SK-N-SH treated with all-trans-retinoic acid at 6 μM for 48 hours (cell line): ENCODE measurements at regions not wholly inside any gene's neighbourhood (a gene's known extent, or its start where the extent isn't known, plus 50 kb on each side); places are given as distances from the start of the nearest gene placed in this dataset.

Experiments
- ATAC-seq: fragments of 200-7000 bp; cut with Tn5 transposase; 3 replicates; pipeline ENCODE4 v1.9.1; 2020; ENCODE audit warnings: mild to moderate bottlenecking, moderate library complexity
- BACH2 ChIP-seq: fragments of 250-450 bp; sonication (Bioruptor Pico); IDR thresholded peaks from 2 replicates; pipeline ENCODE4 v1.9.0; 2021; ENCODE audit warnings: mild to moderate bottlenecking, borderline replicate concordance
- CREB5 ChIP-seq: fragments of 250-450 bp; sonication (Bioruptor Pico); IDR thresholded peaks from 2 replicates; pipeline ENCODE4 v1.5.1; 2020; ENCODE audit warnings: low read depth, mild to moderate bottlenecking, moderate library complexity
- CSDC2 ChIP-seq: fragments of 250-450 bp; sonication (Bioruptor Pico); IDR thresholded peaks from 2 replicates; pipeline ENCODE4 v1.5.0; 2020; ENCODE audit warnings: mild to moderate bottlenecking, moderate library complexity
- CSRNP3 ChIP-seq: fragments of 250-450 bp; sonication (Bioruptor Pico); IDR thresholded peaks from 2 replicates; pipeline ENCODE4 v1.5.1; 2021; ENCODE audit warnings: mild to moderate bottlenecking, moderate library complexity
- GLIS3 ChIP-seq: fragments of 250-450 bp; sonication (Bioruptor Pico); IDR thresholded peaks from 2 replicates; pipeline ENCODE4 v1.5.0; 2020; ENCODE audit warnings: mild to moderate bottlenecking, moderate library complexity
- ISL1 ChIP-seq: fragments of 250-450 bp; sonication (Bioruptor Pico); IDR thresholded peaks from 2 replicates; pipeline ENCODE4 v2.1.2; 2022; ENCODE audit warnings: mild to moderate bottlenecking, moderate library complexity
- OSR1 ChIP-seq: fragments of 250-450 bp; sonication (Bioruptor Pico); IDR thresholded peaks from 2 replicates; pipeline ENCODE4 v1.8.0; 2022; ENCODE audit warnings: moderate library complexity, mild to moderate bottlenecking, inconsistent platforms
- POU6F1 ChIP-seq: fragments of 250-450 bp; sonication (Bioruptor Pico); IDR thresholded peaks from 2 replicates; pipeline ENCODE4 v1.8.0; 2021; ENCODE audit warnings: low read depth, mild to moderate bottlenecking, moderate library complexity, borderline replicate concordance
- PPARA ChIP-seq: fragments of 250-450 bp; sonication (Bioruptor Pico); IDR thresholded peaks from 2 replicates; pipeline ENCODE4 v1.5.0; 2020; ENCODE audit warnings: mild to moderate bottlenecking, borderline replicate concordance
- RARB ChIP-seq: fragments of 250-450 bp; sonication (Bioruptor Pico); IDR thresholded peaks from 2 replicates; pipeline ENCODE4 v1.8.0; 2021; ENCODE audit warnings: mild to moderate bottlenecking, moderate library complexity
- SNAI2 ChIP-seq: fragments of 250-450 bp; sonication (Bioruptor Pico); IDR thresholded peaks from 2 replicates; pipeline ENCODE4 v1.5.0; 2020; ENCODE audit warnings: mild to moderate bottlenecking, moderate library complexity
- TCF4 ChIP-seq: fragments of 250-450 bp; sonication (Bioruptor Pico); IDR thresholded peaks from 2 replicates; pipeline ENCODE4 v1.8.0; 2021; ENCODE audit warnings: mild to moderate bottlenecking, moderate library complexity, borderline replicate concordance
- TOX ChIP-seq: fragments of 250-450 bp; sonication (Bioruptor Pico); IDR thresholded peaks from 2 replicates; pipeline ENCODE4 v1.8.0; 2021; ENCODE audit warnings: mild to moderate bottlenecking, moderate library complexity, borderline replicate concordance
- TSHZ2 ChIP-seq: fragments of 250-450 bp; sonication (Bioruptor Pico); IDR thresholded peaks from 2 replicates; pipeline ENCODE4 v1.5.0; 2020; ENCODE audit warnings: mild to moderate bottlenecking, moderate library complexity
- ZC3H10 ChIP-seq: fragments of 250-450 bp; sonication (Bioruptor Pico); IDR thresholded peaks from 2 replicates; pipeline ENCODE4 v1.5.1; 2021; ENCODE audit warnings: mild to moderate bottlenecking, moderate library complexity
- ZFP3 ChIP-seq: fragments of 250-450 bp; sonication (Bioruptor Pico); IDR thresholded peaks from 2 replicates; pipeline ENCODE4 v1.5.0; 2020; ENCODE audit warnings: mild to moderate bottlenecking, moderate library complexity
- ZFP30 ChIP-seq: fragments of 450-650 bp; formaldehyde crosslinking; IDR thresholded peaks from 2 replicates; pipeline ENCODE4 v1.5.0; 2022; ENCODE audit warnings: mild to moderate bottlenecking, moderate library complexity
- ZNF70 ChIP-seq: fragments of 450-650 bp; formaldehyde crosslinking; IDR thresholded peaks from 2 replicates; pipeline ENCODE4 v1.5.0; 2020; ENCODE audit warnings: mild to moderate bottlenecking, moderate library complexity
- ZNF8 ChIP-seq: fragments of 450-650 bp; formaldehyde crosslinking; IDR thresholded peaks from 2 replicates; pipeline ENCODE4 v1.5.0; 2020; ENCODE audit warnings: mild to moderate bottlenecking, moderate library complexity

GRCh38 chr1:59122527-59122926, 174.4 kb upstream of the FGGY start (continued):
- no peak for TF ChIP-seq TSHZ2 (CRISPR knock-in tag)
- no peak for TF ChIP-seq GLIS3 (CRISPR knock-in tag)
- TF ChIP-seq CREB5 = no peak
- no peak for TF ChIP-seq ZC3H10 (CRISPR knock-in tag)

- no peak for ATAC-seq
- no peak for TF ChIP-seq CSDC2 (CRISPR knock-in tag)
- TF ChIP-seq ZNF70 (CRISPR knock-in tag) = no peak
- TF ChIP-seq PPARA = no peak
- no peak for TF ChIP-seq BACH2
These were observed 173.7 kb upstream of the FGGY start for GRCh38 chr1:59123081-59123681.

- no peak for ATAC-seq
- TF ChIP-seq BACH2 (no peak), CSRNP3 (CRISPR knock-in tag) (no peak), ISL1 (CRISPR knock-in tag) (no peak), CSDC2 (CRISPR knock-in tag) (no peak), TCF4 (CRISPR knock-in tag) (no peak), TOX (no peak), ZNF70 (CRISPR knock-in tag) (no peak), POU6F1 (no peak), OSR1 (CRISPR knock-in tag) (no peak), RARB (no peak), SNAI2 (CRISPR knock-in tag) (no peak), PPARA (no peak), TSHZ2 (CRISPR knock-in tag) (no peak)
- TF ChIP-seq, all 23 proteins: peak for 0
These were observed 172.7 kb upstream of the FGGY start for GRCh38 chr1:59124166-59124565.

GRCh38 chr1:59125154-59125553, 171.7 kb upstream of the FGGY start:
- TF ChIP-seq RARB (no peak), ZFP3 (CRISPR knock-in tag) (no peak), CREB5 (no peak), ZFP30 (CRISPR knock-in tag) (no peak), SNAI2 (CRISPR knock-in tag) (no peak), OSR1 (CRISPR knock-in tag) (no peak), ZNF8 (no peak)
- ATAC-seq = no peak
